DMS153 (cell line): ENCODE measurements at regions not wholly inside any gene's neighbourhood (a gene's known extent, or its start where the extent isn't known, plus 50 kb on each side); places are given as distances from the start of the nearest gene placed in this dataset.
"Not testable (repeated sequence)": the region's sequence is repeated elsewhere in the genome, so short reads cannot be mapped to it uniquely, and the experiment has no call there.

Experiments
- DNase-seq: peaks from one replicate; lab custom pipeline; 2025; lab: John Stamatoyannopoulos, UW

GRCh38 chr5:103724271-103724670, 161.7 kb upstream of the NUDT12 start:
- DNase-seq: no peak

DNA sequence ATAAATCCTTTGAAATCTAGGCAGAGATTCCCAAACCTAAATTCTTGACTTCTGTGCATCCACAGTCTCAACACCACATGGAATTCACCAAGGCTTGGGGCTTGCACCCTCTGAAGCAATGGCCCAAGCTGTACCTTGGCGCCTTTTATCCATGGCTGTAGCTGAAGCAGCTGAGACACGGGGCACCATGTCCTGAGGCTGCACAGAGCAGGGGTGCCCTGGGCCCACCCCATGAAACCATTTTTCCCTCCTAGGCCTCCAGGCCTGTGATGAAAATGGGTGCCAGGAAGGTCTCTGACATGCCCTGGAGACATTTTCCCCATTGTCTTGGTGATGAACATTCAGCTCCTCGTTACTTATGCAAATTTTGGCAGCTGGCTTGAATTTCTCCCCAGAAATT, 158.6 kb upstream of the NUDT12 start:
- no peak for DNase-seq

DNA sequence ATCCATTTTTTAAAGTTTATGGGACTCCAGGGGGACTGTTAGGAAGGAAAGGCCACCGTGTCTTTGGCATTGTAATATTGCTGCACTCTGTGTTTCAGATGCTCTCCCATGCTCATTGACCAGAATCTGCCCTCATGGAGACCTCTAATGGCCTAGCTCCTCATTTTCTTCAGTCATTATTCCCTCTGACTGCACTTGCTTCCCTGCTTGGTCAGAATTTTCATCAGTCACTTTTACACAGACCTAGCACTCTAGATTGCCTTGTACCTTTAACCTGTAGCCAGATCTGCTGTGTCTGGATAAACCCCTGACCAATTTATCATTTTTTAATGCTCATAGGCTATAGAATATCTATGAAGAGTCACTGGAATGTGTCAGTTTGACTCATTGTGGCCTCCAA, 155.5 kb upstream of the NUDT12 start:
- DNase-seq: no peak

GRCh38 chr5:103708601-103709000, 146.0 kb upstream of the NUDT12 start:
- no peak for DNase-seq

GRCh38 chr5:103706939-103707682, 144.5 kb upstream of the NUDT12 start:
- DNase-seq: no peak

- DNase-seq: no peak
These were observed 141.0 kb upstream of the NUDT12 start for GRCh38 chr5:103703617-103704016.

- no peak for DNase-seq
These were observed 130.9 kb upstream of the NUDT12 start for GRCh38 chr5:103693517-103693916.

DNA sequence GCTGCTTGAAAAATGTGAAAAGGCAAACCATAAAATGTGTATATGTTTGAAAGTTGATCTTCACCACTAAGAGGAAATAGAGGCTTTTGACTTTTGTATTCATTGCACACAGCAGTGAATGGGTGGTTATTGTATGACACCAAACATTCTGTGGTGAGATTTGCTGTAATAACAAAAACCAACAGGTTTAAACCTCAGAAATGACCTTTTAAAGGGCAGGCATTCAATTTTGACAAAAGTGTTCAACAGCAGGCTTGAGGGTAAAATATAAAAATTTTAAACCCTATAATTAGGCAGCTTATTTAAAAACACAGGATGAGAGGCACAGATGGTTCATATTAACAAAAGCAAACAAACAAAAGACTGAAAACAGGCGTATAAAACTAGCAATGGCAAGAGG, 128.1 kb upstream of the NUDT12 start:
- DNase-seq: peak; percentile 24

DNA sequence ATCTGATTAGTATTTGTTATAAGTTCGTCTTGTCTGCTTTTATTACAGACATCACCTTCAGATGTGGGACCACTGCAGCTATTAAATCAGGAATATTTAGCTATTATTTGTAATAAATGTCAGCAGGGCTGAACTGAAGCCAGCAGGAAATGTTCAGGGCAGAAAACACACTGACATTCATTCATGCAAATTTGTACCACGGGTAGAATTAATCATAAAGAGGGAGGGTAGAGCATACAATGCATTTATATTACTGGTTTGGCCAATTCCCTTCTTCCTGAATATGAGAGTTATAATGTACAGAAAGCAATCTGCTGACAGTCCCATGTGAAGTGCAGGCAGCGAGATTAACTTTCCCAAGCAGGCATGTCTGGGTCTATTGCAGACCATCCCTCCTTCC, 117.3 kb upstream of the NUDT12 start:
- no peak for DNase-seq

- DNase-seq: not testable (repeated sequence)
These were observed 113.6 kb upstream of the NUDT12 start for GRCh38 chr5:103676198-103676597.

GRCh38 chr5:103674739-103675138, 112.2 kb upstream of the NUDT12 start:
- peak; percentile 38 for DNase-seq

GRCh38 chr5:103674251-103674650, 111.7 kb upstream of the NUDT12 start:
- DNase-seq: peak; percentile 95

DNA sequence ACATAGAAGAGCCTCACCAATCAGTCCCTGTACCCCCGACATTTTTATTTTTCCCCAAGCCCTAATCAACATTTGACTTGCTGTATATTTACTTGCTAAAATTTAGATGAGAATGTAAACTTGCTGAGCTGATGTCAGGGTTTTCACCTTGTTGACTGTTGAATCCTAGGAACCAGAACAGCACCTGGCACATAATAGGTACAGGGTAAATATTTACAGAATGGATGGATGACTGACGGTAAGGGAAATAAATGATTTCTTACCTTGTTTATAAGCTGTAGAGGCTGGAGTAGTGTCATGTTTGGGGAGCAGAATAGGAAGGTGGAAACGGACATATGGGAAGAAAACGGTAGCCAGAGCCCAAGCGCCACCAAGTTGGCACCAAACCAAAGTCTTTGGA, 107.0 kb upstream of the NUDT12 start:
- DNase-seq: peak; percentile 92

DNA sequence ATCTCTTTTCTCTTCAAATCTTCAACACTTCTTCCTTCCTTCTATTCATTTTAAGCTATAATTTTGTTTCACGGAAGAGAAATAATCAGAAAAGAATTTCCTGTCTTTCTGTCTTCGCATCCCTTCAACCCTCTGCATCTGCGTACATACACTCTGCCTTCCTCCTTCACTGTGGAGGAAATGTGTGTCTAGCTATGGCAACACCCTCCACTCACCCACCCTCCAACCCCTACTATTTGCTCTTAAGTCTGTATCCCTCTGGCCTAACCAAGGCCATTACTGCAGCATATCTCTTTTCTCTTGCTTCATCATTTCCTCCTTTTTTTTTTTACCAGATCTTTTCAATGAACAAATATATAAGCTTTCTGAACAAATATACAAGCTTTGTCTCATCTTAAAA, 105.7 kb upstream of the NUDT12 start:
- no peak for DNase-seq

GRCh38 chr5:103667068-103667467, 104.5 kb upstream of the NUDT12 start:
- no peak for DNase-seq

GRCh38 chr5:103657301-103657700, 94.7 kb upstream of the NUDT12 start:
- DNase-seq: no peak

DNA sequence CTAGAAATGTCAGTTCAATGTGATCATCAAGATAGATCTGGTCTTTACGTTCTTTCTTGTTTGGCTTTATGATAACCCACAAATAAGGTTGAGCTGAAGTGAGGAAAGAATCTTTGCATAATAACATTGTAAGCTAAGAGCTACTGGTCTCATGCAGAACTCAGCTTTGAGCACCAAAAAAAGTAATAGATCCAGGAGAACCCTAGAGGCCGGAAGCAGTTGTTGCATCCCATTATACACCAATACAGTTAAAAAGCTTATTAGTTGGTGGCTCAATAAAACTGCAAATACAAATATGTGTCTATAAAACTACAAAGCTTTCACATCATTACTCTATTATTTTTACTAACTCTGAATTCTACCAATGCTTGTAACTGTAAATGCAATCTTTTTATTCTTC, 85.5 kb upstream of the NUDT12 start:
- DNase-seq: no peak

DNA sequence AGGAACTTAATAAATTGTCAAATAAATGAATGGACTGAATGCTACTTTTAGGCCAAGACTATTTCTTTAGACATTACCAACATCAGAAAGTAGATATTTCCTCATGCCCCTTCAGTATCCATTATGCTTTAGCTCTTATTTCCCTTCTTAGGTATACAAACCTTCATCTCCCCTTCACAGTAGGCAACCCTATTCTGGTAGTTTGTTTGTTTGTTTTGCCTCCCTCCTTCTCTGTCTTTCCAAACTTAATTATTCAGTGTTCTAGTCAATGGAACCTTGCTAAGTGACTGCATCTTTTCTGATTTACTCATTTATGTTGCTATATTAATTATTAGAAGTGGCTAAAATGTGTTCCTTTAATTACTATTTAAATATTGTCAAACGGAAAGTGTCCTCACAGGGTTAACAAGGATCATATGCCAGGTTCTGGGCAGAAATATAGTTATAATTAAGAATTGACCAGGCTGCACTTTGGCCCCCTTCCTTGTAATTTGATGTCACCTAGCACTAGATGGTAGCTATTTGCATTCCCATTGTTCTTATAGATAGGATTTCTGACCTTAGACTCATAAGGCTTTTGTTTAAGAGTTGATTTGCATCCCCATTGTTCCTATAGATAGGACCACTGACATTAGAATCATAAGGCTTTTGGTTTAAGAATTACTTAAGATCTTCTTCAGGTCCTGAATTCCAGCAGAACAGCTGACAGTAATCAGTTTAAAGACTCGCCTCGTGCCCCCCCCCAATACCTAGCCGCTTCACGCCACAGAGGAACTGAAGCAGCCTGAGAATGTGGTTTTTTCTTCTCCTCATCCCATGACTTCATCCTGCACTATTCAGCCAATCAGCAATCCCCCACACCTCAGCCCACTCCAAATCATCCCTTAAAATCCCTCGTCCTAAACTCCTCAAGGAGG, 84.4 kb upstream of the NUDT12 start:
- no peak for DNase-seq

DNA sequence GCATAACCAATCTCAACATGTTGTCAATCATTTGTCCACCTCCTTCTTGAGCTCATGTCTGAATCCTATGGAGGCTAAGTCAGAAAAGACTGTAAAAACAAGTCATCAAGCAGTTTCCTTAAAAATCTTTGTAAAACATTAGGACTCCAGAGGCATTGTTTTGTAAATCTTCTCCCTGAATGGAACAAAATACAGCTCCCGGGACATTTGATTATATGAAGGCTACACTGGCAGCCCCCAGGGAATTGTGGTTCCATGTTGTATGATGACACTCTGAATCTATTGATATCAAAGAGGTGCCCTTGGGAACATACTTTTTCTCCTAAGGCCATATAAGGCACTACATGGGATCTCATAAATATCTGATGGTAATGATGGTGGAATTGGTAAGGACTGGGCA, 83.2 kb upstream of the NUDT12 start:
- no peak for DNase-seq

DNA sequence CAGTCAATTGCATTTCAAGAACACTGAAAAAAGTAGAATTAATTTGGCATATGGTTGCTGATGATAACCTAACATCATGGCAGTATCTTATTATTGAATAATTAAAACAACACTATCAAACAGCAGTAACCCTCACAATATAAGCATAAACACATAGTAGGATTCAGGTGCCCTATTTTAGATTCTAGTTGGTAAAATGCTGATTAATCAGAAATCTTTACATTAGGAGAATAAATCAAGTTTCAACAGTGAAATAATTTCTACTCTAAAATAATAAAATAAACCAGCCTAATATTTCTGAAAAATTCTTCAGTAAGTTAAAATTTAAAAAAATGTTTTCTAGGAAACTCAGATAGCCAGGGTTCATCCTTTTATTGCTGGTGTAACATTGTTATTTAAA, 76.4 kb upstream of the NUDT12 start:
- DNase-seq: no peak

GRCh38 chr5:103624675-103625074, 62.1 kb upstream of the NUDT12 start:
- DNase-seq: no peak

DNA sequence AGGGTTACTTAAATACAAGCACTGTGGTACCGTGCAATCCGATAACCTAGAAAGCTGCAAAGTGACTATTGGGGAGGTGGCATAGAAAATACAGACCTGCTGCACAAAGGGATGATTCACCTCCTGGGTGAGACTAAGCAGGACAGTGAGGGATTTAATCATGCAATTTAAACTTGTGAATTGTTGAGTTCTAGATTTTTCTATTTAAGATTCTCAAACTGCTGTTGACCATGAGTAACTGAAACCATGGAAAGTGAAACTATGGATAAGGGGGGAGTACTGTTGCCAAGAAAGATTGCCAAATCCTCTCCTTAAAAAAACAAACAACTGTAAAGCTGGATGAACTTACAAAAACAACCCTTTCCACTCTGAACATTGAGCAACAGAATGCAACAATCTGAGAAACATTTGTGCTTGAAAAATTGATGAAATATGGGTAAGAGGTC, 61.5 kb upstream of the NUDT12 start:
- DNase-seq: no peak

DNA sequence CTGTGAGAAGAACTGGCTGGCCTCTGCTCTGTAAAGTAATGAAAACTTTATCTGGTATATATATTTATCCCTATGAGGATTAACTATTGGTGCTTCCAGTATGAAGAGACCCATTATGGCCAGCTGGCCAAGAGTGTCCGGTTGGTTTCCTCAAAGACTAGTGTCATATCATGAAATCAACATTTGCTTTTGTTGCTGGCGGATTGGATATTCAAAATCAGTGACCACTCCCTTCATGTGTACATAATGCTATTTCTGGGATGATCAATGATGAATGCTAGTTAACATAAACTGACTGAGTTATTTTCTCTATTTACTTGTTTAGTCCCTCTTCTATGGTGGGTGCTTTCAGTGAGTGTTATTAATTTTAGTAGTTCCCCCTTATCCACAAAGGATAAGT, 60.8 kb upstream of the NUDT12 start:
- no peak for DNase-seq
